ENCODE measurements at regions not wholly inside any gene's neighbourhood (a gene's known extent, or its start where the extent isn't known, plus 50 kb on each side); places are given as distances from the start of the nearest gene placed in this dataset.
"Not testable (repeated sequence)": the region's sequence is repeated elsewhere in the genome, so short reads cannot be mapped to it uniquely, and the experiment has no call there.

GRCh38 chr2:38482710-38483109 lies 105.6 kb upstream of the ATL2 start:
- not testable (repeated sequence) for DNase-seq

- DNase-seq: no peak
Observed at GRCh38 chr2:38480617-38481016, 103.5 kb upstream of the ATL2 start.

- no peak for DNase-seq
Observed at GRCh38 chr2:38477006-38477405, 99.9 kb upstream of the ATL2 start.

- DNase-seq: no peak
Observed at GRCh38 chr2:38475567-38475881, 98.5 kb upstream of the ATL2 start.

- no peak for DNase-seq
Observed at GRCh38 chr2:38474715-38475566, 97.9 kb upstream of the ATL2 start.

GRCh38 chr2:38474021-38474456 lies 97.0 kb upstream of the ATL2 start:
- DNase-seq: no peak

- DNase-seq: no peak
Observed at GRCh38 chr2:38473333-38474005, 96.4 kb upstream of the ATL2 start.

GRCh38 chr2:38470115-38470514 lies 93.0 kb upstream of the ATL2 start:
- no peak for DNase-seq

GRCh38 chr2:38467768-38468455 lies 90.8 kb upstream of the ATL2 start:
- no peak for DNase-seq

- no peak for DNase-seq
Observed at GRCh38 chr2:38466876-38467767, 90.0 kb upstream of the ATL2 start.

GRCh38 chr2:38466409-38466808 lies 89.3 kb upstream of the ATL2 start:
- no peak for DNase-seq

GRCh38 chr2:38465789-38466127 lies 88.7 kb upstream of the ATL2 start:
- DNase-seq: no peak

GRCh38 chr2:38464971-38465788 lies 88.1 kb upstream of the ATL2 start:
- DNase-seq: no peak

GRCh38 chr2:38463752-38464151 lies 86.7 kb upstream of the ATL2 start:
- DNase-seq: no peak

- no peak for DNase-seq
Observed at GRCh38 chr2:38462121-38462661, 85.1 kb upstream of the ATL2 start.

GRCh38 chr2:38461470-38461869 lies 84.4 kb upstream of the ATL2 start:
- DNase-seq: no peak

GRCh38 chr2:38460313-38460712 lies 83.2 kb upstream of the ATL2 start:
- no peak for DNase-seq

- no peak for DNase-seq
Observed at GRCh38 chr2:38454081-38454480, 77.0 kb upstream of the ATL2 start.

GRCh38 chr2:38451778-38452177 lies 74.7 kb upstream of the ATL2 start:
- DNase-seq: not testable (repeated sequence)

GRCh38 chr2:38450509-38450908 lies 73.4 kb upstream of the ATL2 start:
- no peak for DNase-seq

- DNase-seq: no peak
Observed at GRCh38 chr2:38448692-38449410, 71.8 kb upstream of the ATL2 start.

Measured in NCI-H2107 (cell line).